Neural progenitor cell (in vitro differentiated cells): ENCODE measurements at regions not wholly inside any gene's neighbourhood (a gene's known extent, or its start where the extent isn't known, plus 50 kb on each side); places are given as distances from the start of the nearest gene placed in this dataset.

Source experiments
- DNase-seq: peaks from one replicate; pipeline ENCODE4 v3.0.0-alpha.2; 2016; ENCODE audit warnings: low spot score
- H2AFZ ChIP-seq: fragments of 200-600 bp; sonication (generic); replicated peaks from 2 replicates; pipeline ENCODE4 v1.6.1; 2016; ENCODE audit warnings: antibody characterized with exemption
- H3F3A ChIP-seq: fragments of 200-600 bp; sonication (generic); 2 replicates; pipeline ENCODE4 v1.6.1; 2016; ENCODE audit warnings: antibody characterized with exemption, low read depth
- H3K27ac ChIP-seq: fragments of 200-600 bp; sonication (generic); 2 replicates; pipeline ENCODE4 v1.5.1; 2016; ENCODE audit warnings: mild to moderate bottlenecking
- H3K27me3 ChIP-seq: fragments of 200-600 bp; sonication (generic); 2 replicates; pipeline ENCODE4 v1.6.1; 2016; ENCODE audit warnings: mild to moderate bottlenecking, moderate library complexity
- H3K36me3 ChIP-seq: fragments of 200-600 bp; sonication (generic); 2 replicates; pipeline ENCODE4 v1.5.1; 2016
- H3K4me1 ChIP-seq: fragments of 200-600 bp; sonication (generic); 2 replicates; pipeline ENCODE4 v1.6.1; 2016; ENCODE audit warnings: mixed run types
- H3K4me2 ChIP-seq: fragments of 200-600 bp; sonication (generic); 2 replicates; pipeline ENCODE4 v1.6.1; 2016
- H3K4me3 ChIP-seq: fragments of 200-600 bp; sonication (generic); 2 replicates; pipeline ENCODE4 v1.5.1; 2016
- H3K79me2 ChIP-seq: fragments of 200-600 bp; sonication (generic); 2 replicates; pipeline ENCODE4 v1.6.1; 2016; ENCODE audit warnings: low read depth
- H3K9ac ChIP-seq: fragments of 200-600 bp; sonication (generic); 2 replicates; pipeline ENCODE4 v1.6.1; 2016
- H3K9me3 ChIP-seq: fragments of 200-600 bp; sonication (generic); 2 replicates; pipeline ENCODE4 v1.5.1; 2016; ENCODE audit warnings: low read depth
- H4K20me1 ChIP-seq: fragments of 200-600 bp; sonication (generic); 2 replicates; pipeline ENCODE4 v1.6.1; 2016; ENCODE audit warnings: low read depth
- H3K27ac Mint-ChIP-seq: 3 replicates; pipeline ENCODE4 v1.8.0; 2021; ENCODE audit warnings: mixed read lengths
- H3K27me3 Mint-ChIP-seq: 2 replicates; pipeline ENCODE4 v1.8.0; 2022; ENCODE audit warnings: low read depth, mild to moderate bottlenecking, inconsistent platforms, moderate library complexity, mixed read lengths; ENCODE audit not compliant: insufficient read depth
- H3K36me3 Mint-ChIP-seq: 3 replicates; pipeline ENCODE4 v1.8.0; 2021; ENCODE audit warnings: mixed read lengths
- H3K4me1 Mint-ChIP-seq: 3 replicates; pipeline ENCODE4 v1.8.0; 2021; ENCODE audit warnings: mixed read lengths
- H3K4me3 Mint-ChIP-seq: 3 replicates; pipeline ENCODE4 v1.8.0; 2021; ENCODE audit warnings: mild to moderate bottlenecking, moderate library complexity, mixed read lengths
- H3K9me3 Mint-ChIP-seq: 3 replicates; pipeline ENCODE4 v1.8.0; 2020; ENCODE audit warnings: mixed read lengths
- EZH2 ChIP-seq: fragments of 200-600 bp; sonication (generic); IDR thresholded peaks from 2 replicates; pipeline ENCODE4 v1.6.1; 2017; ENCODE audit warnings: antibody characterized with exemption, mild to moderate bottlenecking, moderate library complexity
- EZH2phosphoT487 ChIP-seq: fragments of 200-600 bp; sonication (generic); IDR thresholded peaks from 2 replicates; pipeline ENCODE4 v1.6.1; 2017; ENCODE audit warnings: antibody characterized with exemption
- TF ChIP-seq, protein P1 (sequence below): fragments of 200-600 bp; sonication (generic); IDR thresholded peaks from 2 replicates; pipeline ENCODE4 v1.5.1; 2017; ENCODE audit warnings: antibody characterized with exemption, mild to moderate bottlenecking

DNA sequence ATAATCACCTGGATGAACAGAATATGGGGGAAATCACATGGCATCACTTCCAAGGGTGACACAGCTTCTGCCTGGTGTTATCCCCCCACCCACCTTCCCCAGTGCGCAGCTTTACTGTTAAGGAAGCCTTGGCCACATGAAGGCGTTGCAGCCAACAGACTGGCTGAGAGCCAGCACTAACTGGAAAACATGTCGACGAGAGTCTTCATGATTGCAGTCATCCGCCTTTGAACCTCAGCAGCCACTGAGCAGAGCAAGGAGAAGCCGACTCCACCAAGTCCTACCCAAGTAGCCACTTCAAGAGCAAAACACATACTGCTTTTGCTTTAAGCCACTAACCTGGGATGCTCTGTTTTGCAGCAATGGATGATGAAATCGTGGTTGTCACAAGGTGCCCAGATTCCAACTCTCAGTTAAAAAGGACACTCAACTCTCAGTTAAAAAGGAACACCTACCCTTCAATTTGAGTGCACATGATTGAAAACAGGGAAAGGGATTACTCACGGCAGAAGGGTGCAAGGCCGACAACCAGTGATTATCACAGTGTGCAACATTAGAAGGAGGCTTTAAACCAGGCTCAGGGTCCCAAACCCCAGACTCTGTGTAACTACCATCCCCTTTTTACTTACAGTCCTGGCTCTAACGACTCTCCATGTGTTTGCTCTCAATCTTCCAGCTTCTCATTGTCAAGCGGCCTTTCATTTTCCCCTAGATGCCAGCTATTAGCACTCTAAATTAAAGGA is 149.1 kb downstream of the KLF12 start:
- peaks cover 12% of the 10 kb centered on the region for H3K36me3 Mint-ChIP-seq
- no peaks in the 10 kb centered on the region for H3K36me3 ChIP-seq
- no peaks in the 10 kb centered on the region for H4K20me1 ChIP-seq
- H3K4me3 Mint-ChIP-seq = no peak overlapping the region
- no peak overlapping the region for H2AFZ ChIP-seq
- H3K4me1 ChIP-seq = peaks cover 32% of the 10 kb centered on the region
- H3K9me3 Mint-ChIP-seq = peaks cover 2% of the 10 kb centered on the region
- peaks cover 2% of the 10 kb centered on the region for H3K27me3 Mint-ChIP-seq
- H3K4me2 ChIP-seq = no peak overlapping the region
- peaks cover 8% of the 10 kb centered on the region for H3K4me1 Mint-ChIP-seq
- H3K79me2 ChIP-seq = peaks cover 3% of the 10 kb centered on the region
- no peak overlapping the region for H3K27ac Mint-ChIP-seq
- no peaks in the 10 kb centered on the region for H3K27me3 ChIP-seq
- no peaks in the 10 kb centered on the region for H3K9me3 ChIP-seq
- TF ChIP-seq, protein P1, sequence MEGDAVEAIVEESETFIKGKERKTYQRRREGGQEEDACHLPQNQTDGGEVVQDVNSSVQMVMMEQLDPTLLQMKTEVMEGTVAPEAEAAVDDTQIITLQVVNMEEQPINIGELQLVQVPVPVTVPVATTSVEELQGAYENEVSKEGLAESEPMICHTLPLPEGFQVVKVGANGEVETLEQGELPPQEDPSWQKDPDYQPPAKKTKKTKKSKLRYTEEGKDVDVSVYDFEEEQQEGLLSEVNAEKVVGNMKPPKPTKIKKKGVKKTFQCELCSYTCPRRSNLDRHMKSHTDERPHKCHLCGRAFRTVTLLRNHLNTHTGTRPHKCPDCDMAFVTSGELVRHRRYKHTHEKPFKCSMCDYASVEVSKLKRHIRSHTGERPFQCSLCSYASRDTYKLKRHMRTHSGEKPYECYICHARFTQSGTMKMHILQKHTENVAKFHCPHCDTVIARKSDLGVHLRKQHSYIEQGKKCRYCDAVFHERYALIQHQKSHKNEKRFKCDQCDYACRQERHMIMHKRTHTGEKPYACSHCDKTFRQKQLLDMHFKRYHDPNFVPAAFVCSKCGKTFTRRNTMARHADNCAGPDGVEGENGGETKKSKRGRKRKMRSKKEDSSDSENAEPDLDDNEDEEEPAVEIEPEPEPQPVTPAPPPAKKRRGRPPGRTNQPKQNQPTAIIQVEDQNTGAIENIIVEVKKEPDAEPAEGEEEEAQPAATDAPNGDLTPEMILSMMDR = no peak
- TF ChIP-seq EZH2phosphoT487 = no peak
- no peak for TF ChIP-seq EZH2
- no peak overlapping the region for H3K4me3 ChIP-seq
- no peak overlapping the region for H3K9ac ChIP-seq
- no peaks in the 10 kb centered on the region for H3F3A ChIP-seq
- DNase-seq = no peak
- H3K27ac ChIP-seq = no peak overlapping the region

GRCh38 chr13:73984201-73984600 is 150.0 kb downstream of the KLF12 start:
- Histone ChIP-seq H3K9me3 (no peaks in the 10 kb centered on the region), H3F3A (no peaks in the 10 kb centered on the region), H3K4me1 (peaks cover 27% of the 10 kb centered on the region), H3K27me3 (no peaks in the 10 kb centered on the region), H2AFZ (no peak overlapping the region), H3K36me3 (no peaks in the 10 kb centered on the region), H3K27ac (no peak overlapping the region), H3K4me3 (no peak overlapping the region), H3K9ac (no peak overlapping the region), H3K4me2 (no peak overlapping the region), H4K20me1 (no peaks in the 10 kb centered on the region), H3K79me2 (peaks cover 3% of the 10 kb centered on the region)
- no peak for DNase-seq
- H3K4me3 Mint-ChIP-seq = no peak overlapping the region
- TF ChIP-seq EZH2phosphoT487 (no peak), EZH2 (no peak)
- TF ChIP-seq, protein P1 = no peak
- H3K36me3 Mint-ChIP-seq = peaks cover 12% of the 10 kb centered on the region
- no peak overlapping the region for H3K27ac Mint-ChIP-seq
- peaks cover 2% of the 10 kb centered on the region for H3K27me3 Mint-ChIP-seq
- H3K4me1 Mint-ChIP-seq = peaks cover 3% of the 10 kb centered on the region
- H3K9me3 Mint-ChIP-seq = peaks cover 2% of the 10 kb centered on the region

DNA sequence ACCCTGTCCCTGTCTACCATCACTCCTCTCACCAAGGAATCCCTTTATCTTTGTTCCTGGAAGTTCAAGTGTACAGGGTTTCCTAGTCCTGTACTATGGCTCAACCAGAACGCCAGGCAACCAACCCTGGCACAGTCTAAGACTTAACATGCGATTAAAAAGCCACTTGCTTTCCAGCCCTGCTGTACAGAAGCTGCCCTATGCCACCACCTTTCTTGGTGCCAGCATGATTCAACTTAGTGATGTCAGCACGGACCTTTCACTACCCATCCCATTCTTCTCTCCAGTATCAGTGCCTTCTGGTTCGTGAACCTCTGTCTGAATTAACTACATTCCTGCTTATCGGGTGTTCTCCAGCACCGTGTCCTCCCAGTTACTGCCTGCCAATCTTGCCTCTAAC is 151.1 kb downstream of the KLF12 start:
- H3K9me3 Mint-ChIP-seq = peaks cover 3% of the 10 kb centered on the region
- no peak overlapping the region for H3K4me3 ChIP-seq
- H3K27ac ChIP-seq = no peak overlapping the region
- H3K4me1 Mint-ChIP-seq = peaks cover 2% of the 10 kb centered on the region
- H3K4me3 Mint-ChIP-seq = no peak overlapping the region
- H3K9me3 ChIP-seq = no peaks in the 10 kb centered on the region
- no peak for DNase-seq
- H3K27me3 Mint-ChIP-seq = peaks cover 2% of the 10 kb centered on the region
- H3K27ac Mint-ChIP-seq = no peak overlapping the region
- H3K79me2 ChIP-seq = peaks cover 3% of the 10 kb centered on the region
- H4K20me1 ChIP-seq = no peaks in the 10 kb centered on the region
- no peak overlapping the region for H2AFZ ChIP-seq
- no peaks in the 10 kb centered on the region for H3F3A ChIP-seq
- TF ChIP-seq EZH2phosphoT487 (no peak), EZH2 (no peak)
- TF ChIP-seq, protein P1 = no peak
- H3K27me3 ChIP-seq = no peaks in the 10 kb centered on the region
- H3K4me2 ChIP-seq = no peak overlapping the region
- peaks cover 15% of the 10 kb centered on the region for H3K36me3 Mint-ChIP-seq
- peaks cover 22% of the 10 kb centered on the region for H3K4me1 ChIP-seq
- no peaks in the 10 kb centered on the region for H3K36me3 ChIP-seq
- no peak overlapping the region for H3K9ac ChIP-seq
